ENCODE measurements at regions not wholly inside any gene's neighbourhood (a gene's known extent, or its start where the extent isn't known, plus 50 kb on each side); places are given as distances from the start of the nearest gene placed in this dataset.

- H3K27ac Mint-ChIP-seq = no peak overlapping the region
- no peaks in the 10 kb centered on the region for H3K36me3 Mint-ChIP-seq (ENCODE audit: low read depth)
- peaks cover 7% of the 10 kb centered on the region for H3K27me3 Mint-ChIP-seq (ENCODE audit: low read depth)
- DNase-seq (ENCODE audit: low spot score) = no peak
- H3K4me3 Mint-ChIP-seq = no peak overlapping the region
- no peaks in the 10 kb centered on the region for H3K4me1 Mint-ChIP-seq (ENCODE audit: low read depth)
- no peaks in the 10 kb centered on the region for H3K9me3 Mint-ChIP-seq
Measured at GRCh38 chr1:38246955-38247952, 200.7 kb upstream of the POU3F1 start.

- no peak for DNase-seq (ENCODE audit: low spot score)
- no peak overlapping the region for H3K4me3 Mint-ChIP-seq
- no peak overlapping the region for H3K27ac Mint-ChIP-seq
- H3K4me1 Mint-ChIP-seq (ENCODE audit: low read depth) = no peaks in the 10 kb centered on the region
- H3K27me3 Mint-ChIP-seq (ENCODE audit: low read depth) = peaks cover 4% of the 10 kb centered on the region
- H3K36me3 Mint-ChIP-seq (ENCODE audit: low read depth) = no peaks in the 10 kb centered on the region
- no peaks in the 10 kb centered on the region for H3K9me3 Mint-ChIP-seq
Measured at GRCh38 chr1:38244218-38244845, 197.7 kb upstream of the POU3F1 start.

- H3K4me1 Mint-ChIP-seq (ENCODE audit: low read depth) = no peaks in the 10 kb centered on the region
- no peak overlapping the region for H3K27ac Mint-ChIP-seq
- H3K36me3 Mint-ChIP-seq (ENCODE audit: low read depth) = no peaks in the 10 kb centered on the region
- DNase-seq (ENCODE audit: low spot score) = no peak
- peaks cover 4% of the 10 kb centered on the region for H3K27me3 Mint-ChIP-seq (ENCODE audit: low read depth)
- no peaks in the 10 kb centered on the region for H3K9me3 Mint-ChIP-seq
- no peak overlapping the region for H3K4me3 Mint-ChIP-seq
Measured at GRCh38 chr1:38243106-38243505, 196.5 kb upstream of the POU3F1 start.

- no peaks in the 10 kb centered on the region for H3K36me3 Mint-ChIP-seq (ENCODE audit: low read depth)
- no peak for DNase-seq (ENCODE audit: low spot score)
- no peak overlapping the region for H3K4me3 Mint-ChIP-seq
- no peaks in the 10 kb centered on the region for H3K9me3 Mint-ChIP-seq
- no peaks in the 10 kb centered on the region for H3K4me1 Mint-ChIP-seq (ENCODE audit: low read depth)
- no peak overlapping the region for H3K27ac Mint-ChIP-seq
- peaks cover 4% of the 10 kb centered on the region for H3K27me3 Mint-ChIP-seq (ENCODE audit: low read depth)
Measured at GRCh38 chr1:38242506-38242905, 195.9 kb upstream of the POU3F1 start.

GRCh38 chr1:38241594-38242334, 195.2 kb upstream of the POU3F1 start:
- Mint-ChIP-seq H3K4me3 (no peak overlapping the region), H3K36me3 (ENCODE audit: low read depth) (no peaks in the 10 kb centered on the region), H3K9me3 (no peaks in the 10 kb centered on the region), H3K4me1 (ENCODE audit: low read depth) (no peaks in the 10 kb centered on the region), H3K27me3 (ENCODE audit: low read depth) (peaks cover 4% of the 10 kb centered on the region), H3K27ac (no peak overlapping the region)
- DNase-seq (ENCODE audit: low spot score) = no peak

GRCh38 chr1:38240618-38241017, 194.0 kb upstream of the POU3F1 start:
- H3K9me3 Mint-ChIP-seq = no peaks in the 10 kb centered on the region

GRCh38 chr1:38239258-38239835, 192.8 kb upstream of the POU3F1 start:
- no peak for DNase-seq (ENCODE audit: low spot score)
- H3K27me3 Mint-ChIP-seq (ENCODE audit: low read depth) = peaks cover 3% of the 10 kb centered on the region
- no peaks in the 10 kb centered on the region for H3K9me3 Mint-ChIP-seq
- H3K4me1 Mint-ChIP-seq (ENCODE audit: low read depth) = no peaks in the 10 kb centered on the region
- H3K36me3 Mint-ChIP-seq (ENCODE audit: low read depth) = no peaks in the 10 kb centered on the region
- no peak overlapping the region for H3K4me3 Mint-ChIP-seq
- no peak overlapping the region for H3K27ac Mint-ChIP-seq

More at GRCh38 chr1:38240618-38241017, 194.0 kb upstream of the POU3F1 start:
- no peak overlapping the region for H3K4me3 Mint-ChIP-seq
- H3K4me1 Mint-ChIP-seq (ENCODE audit: low read depth) = no peaks in the 10 kb centered on the region
- no peak for DNase-seq (ENCODE audit: low spot score)
- H3K36me3 Mint-ChIP-seq (ENCODE audit: low read depth) = no peaks in the 10 kb centered on the region
- H3K27me3 Mint-ChIP-seq (ENCODE audit: low read depth) = peaks cover 7% of the 10 kb centered on the region
- no peak overlapping the region for H3K27ac Mint-ChIP-seq

- no peaks in the 10 kb centered on the region for H3K36me3 Mint-ChIP-seq (ENCODE audit: low read depth)
- no peak overlapping the region for H3K27ac Mint-ChIP-seq
- no peak overlapping the region for H3K4me3 Mint-ChIP-seq
- no peak for DNase-seq (ENCODE audit: low spot score)
- no peaks in the 10 kb centered on the region for H3K9me3 Mint-ChIP-seq
- H3K27me3 Mint-ChIP-seq (ENCODE audit: low read depth) = peaks cover 7% of the 10 kb centered on the region
- H3K4me1 Mint-ChIP-seq (ENCODE audit: low read depth) = no peaks in the 10 kb centered on the region
Measured at GRCh38 chr1:38238294-38238693, 191.7 kb upstream of the POU3F1 start.

- no peak for DNase-seq (ENCODE audit: low spot score)
- H3K36me3 Mint-ChIP-seq (ENCODE audit: low read depth) = no peaks in the 10 kb centered on the region
- H3K9me3 Mint-ChIP-seq = no peaks in the 10 kb centered on the region
- H3K27me3 Mint-ChIP-seq (ENCODE audit: low read depth) = peaks cover 7% of the 10 kb centered on the region
- H3K27ac Mint-ChIP-seq = no peak overlapping the region
- H3K4me1 Mint-ChIP-seq (ENCODE audit: low read depth) = no peaks in the 10 kb centered on the region
- no peak overlapping the region for H3K4me3 Mint-ChIP-seq
Measured at GRCh38 chr1:38235705-38236104, 189.1 kb upstream of the POU3F1 start.

- no peaks in the 10 kb centered on the region for H3K9me3 Mint-ChIP-seq
- H3K36me3 Mint-ChIP-seq (ENCODE audit: low read depth) = no peaks in the 10 kb centered on the region
- DNase-seq (ENCODE audit: low spot score) = no peak
- H3K27ac Mint-ChIP-seq = no peak overlapping the region
- H3K4me3 Mint-ChIP-seq = no peak overlapping the region
- H3K27me3 Mint-ChIP-seq (ENCODE audit: low read depth) = peaks cover 7% of the 10 kb centered on the region
- no peaks in the 10 kb centered on the region for H3K4me1 Mint-ChIP-seq (ENCODE audit: low read depth)
Measured at GRCh38 chr1:38231941-38232340, 185.3 kb upstream of the POU3F1 start.

GRCh38 chr1:38228718-38229117, 182.1 kb upstream of the POU3F1 start:
- Mint-ChIP-seq H3K4me1 (ENCODE audit: low read depth) (no peaks in the 10 kb centered on the region), H3K9me3 (no peaks in the 10 kb centered on the region), H3K27ac (no peak overlapping the region), H3K4me3 (no peak overlapping the region), H3K36me3 (ENCODE audit: low read depth) (no peaks in the 10 kb centered on the region), H3K27me3 (ENCODE audit: low read depth) (peaks cover under 1% of the 10 kb centered on the region)
- no peak for DNase-seq (ENCODE audit: low spot score)

- H3K27ac Mint-ChIP-seq = no peak overlapping the region
- no peaks in the 10 kb centered on the region for H3K9me3 Mint-ChIP-seq
- H3K36me3 Mint-ChIP-seq (ENCODE audit: low read depth) = no peaks in the 10 kb centered on the region
- H3K27me3 Mint-ChIP-seq (ENCODE audit: low read depth) = peaks cover 8% of the 10 kb centered on the region
- H3K4me1 Mint-ChIP-seq (ENCODE audit: low read depth) = no peaks in the 10 kb centered on the region
- DNase-seq (ENCODE audit: low spot score) = no peak
- no peak overlapping the region for H3K4me3 Mint-ChIP-seq
Measured at GRCh38 chr1:38225745-38226144, 179.2 kb upstream of the POU3F1 start.

GRCh38 chr1:38223391-38223790, 176.8 kb upstream of the POU3F1 start:
- Mint-ChIP-seq H3K27ac (no peak overlapping the region), H3K4me1 (ENCODE audit: low read depth) (no peaks in the 10 kb centered on the region), H3K36me3 (ENCODE audit: low read depth) (no peaks in the 10 kb centered on the region), H3K27me3 (ENCODE audit: low read depth) (peaks cover 19% of the 10 kb centered on the region), H3K9me3 (no peaks in the 10 kb centered on the region), H3K4me3 (no peak overlapping the region)
- no peak for DNase-seq (ENCODE audit: low spot score)

All from T-helper 2 cell treated with Interferon-gamma antibody and Interleukin-4, amounts not matched to agents 5 μg/mL and 100 μg/mL, for 36 hours (primary cell).